K562 (cell line): ENCODE measurements at regions not wholly inside any gene's neighbourhood (a gene's known extent, or its start where the extent isn't known, plus 50 kb on each side); places are given as distances from the start of the nearest gene placed in this dataset.

Experiments used
- BCOR ChIP-seq: fragments of 450-650 bp; IDR thresholded peaks from 2 replicates; pipeline ENCODE4 v1.6.1; 2016
- CBX1 ChIP-seq: sonication (generic); IDR thresholded peaks from 2 replicates; pipeline ENCODE4 v1.6.1; 2016; ENCODE audit warnings: antibody characterized with exemption, low read depth, mild to moderate bottlenecking
- DDX20 ChIP-seq: fragments of 450-650 bp; IDR thresholded peaks from 2 replicates; pipeline ENCODE4 v1.6.1; 2016; ENCODE audit warnings: missing genetic modification characterization, low read depth, mild to moderate bottlenecking, missing compliant biosample characterization, moderate library complexity
- KAT7 ChIP-seq: sonication (generic); formaldehyde crosslinking; IDR thresholded peaks from 2 replicates; pipeline ENCODE4 v1.8.0; 2022; ENCODE audit warnings: missing genetic modification reagents, mild to moderate bottlenecking, borderline replicate concordance
- REST ChIP-seq, 2 experiments: fragments of 450-650 bp; formaldehyde crosslinking in 1 of 2; IDR thresholded peaks; 2 replicates each; pipeline versions ENCODE4 v1.4.0 to v1.6.1; 2014 to 2020; ENCODE audit warnings: mild to moderate bottlenecking in 2 of 2, borderline replicate concordance in 1 of 2, low read depth in 1 of 2

GRCh38 chr12:113645183-113645582, 173.5 kb upstream of the LHX5 start (continued):
- TF ChIP-seq BCOR (peak; percentile 78), CBX1 (no peak), REST (IDR thresholded peaks at IDR 0.05; ENCODE audit: borderline replicate concordance) (no peak), REST (CRISPR knock-in tag; IDR thresholded peaks at IDR 0.05; ENCODE audit: low read depth) (no peak), DDX20 (tag) (no peak), KAT7 (CRISPR knock-in tag) (no peak)
